Breast epithelium (tissue), 3 donors: ENCODE measurements at regions not wholly inside any gene's neighbourhood (a gene's known extent, or its start where the extent isn't known, plus 50 kb on each side); places are given as distances from the start of the nearest gene placed in this dataset.

ENCODE experiments used
- POLR2A ChIP-seq: fragments of 450-650 bp; IDR thresholded peaks from one replicate; pipeline ENCODE4 v1.6.1; 2016; ENCODE audit warnings: antibody characterized with exemption, mild to moderate bottlenecking, moderate library complexity
- TF ChIP-seq, protein P1 (sequence below), 3 donors: fragments of 450-650 bp; IDR thresholded peaks; one replicate each; pipeline ENCODE4 v1.5.1; 2016 to 2017; ENCODE audit warnings: antibody characterized with exemption in 3 of 3, mild to moderate bottlenecking in 3 of 3, moderate library complexity in 3 of 3

DNA sequence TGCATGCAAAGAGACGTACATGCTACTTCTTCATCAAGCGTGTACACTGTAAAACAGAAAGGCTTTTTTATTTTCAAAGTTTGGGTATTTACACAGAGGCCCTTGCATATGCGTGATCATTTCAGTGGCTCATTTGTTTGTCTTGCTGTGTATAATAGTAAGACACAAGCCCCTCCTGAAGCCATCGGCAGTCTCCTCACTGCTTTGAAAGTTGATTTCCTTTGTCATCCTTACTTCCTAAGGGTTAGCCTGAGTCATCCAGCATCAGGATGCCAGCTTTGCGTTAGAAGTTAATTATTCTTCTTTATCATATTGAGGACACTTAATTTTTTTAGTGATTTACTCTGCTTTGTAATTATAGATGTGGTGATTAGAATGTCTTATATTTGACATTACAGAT is 72.5 kb upstream of the CTBP2 start:
- TF ChIP-seq, protein P1, sequence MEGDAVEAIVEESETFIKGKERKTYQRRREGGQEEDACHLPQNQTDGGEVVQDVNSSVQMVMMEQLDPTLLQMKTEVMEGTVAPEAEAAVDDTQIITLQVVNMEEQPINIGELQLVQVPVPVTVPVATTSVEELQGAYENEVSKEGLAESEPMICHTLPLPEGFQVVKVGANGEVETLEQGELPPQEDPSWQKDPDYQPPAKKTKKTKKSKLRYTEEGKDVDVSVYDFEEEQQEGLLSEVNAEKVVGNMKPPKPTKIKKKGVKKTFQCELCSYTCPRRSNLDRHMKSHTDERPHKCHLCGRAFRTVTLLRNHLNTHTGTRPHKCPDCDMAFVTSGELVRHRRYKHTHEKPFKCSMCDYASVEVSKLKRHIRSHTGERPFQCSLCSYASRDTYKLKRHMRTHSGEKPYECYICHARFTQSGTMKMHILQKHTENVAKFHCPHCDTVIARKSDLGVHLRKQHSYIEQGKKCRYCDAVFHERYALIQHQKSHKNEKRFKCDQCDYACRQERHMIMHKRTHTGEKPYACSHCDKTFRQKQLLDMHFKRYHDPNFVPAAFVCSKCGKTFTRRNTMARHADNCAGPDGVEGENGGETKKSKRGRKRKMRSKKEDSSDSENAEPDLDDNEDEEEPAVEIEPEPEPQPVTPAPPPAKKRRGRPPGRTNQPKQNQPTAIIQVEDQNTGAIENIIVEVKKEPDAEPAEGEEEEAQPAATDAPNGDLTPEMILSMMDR (IDR thresholded peaks at IDR 0.05) = no peak
- no peak for TF ChIP-seq POLR2A
